T-cell (primary cell): ENCODE measurements at regions not wholly inside any gene's neighbourhood (a gene's known extent, or its start where the extent isn't known, plus 50 kb on each side); places are given as distances from the start of the nearest gene placed in this dataset.

Source experiments
- ATAC-seq, 4 experiments: fragments of 200-7000 bp in 3 of 4; fragments of 150-1000 bp in 1 of 4; cut with Tn5 transposase; replicated peaks in 1 of 4; 1 replicate in 3 of 4; 2 replicates in 1 of 4; pipeline ENCODE4 v1.10.0; 2021; ENCODE audit warnings: moderate library complexity in 3 of 4, mild to moderate bottlenecking in 2 of 4, moderate number of reproducible peaks in 1 of 4
- CTCF ChIA-PET, 2 donors: fragments of 300-600 bp; sonication (Branson Sonifier 250); formaldehyde crosslinking; loops; one replicate each; lab custom pipeline; 2022; ENCODE audit warnings: antibody characterized with exemption in 2 of 2; lab: Charles Lee
- POLR2A ChIA-PET, 2 donors: fragments of 300-600 bp; sonication (Branson Sonifier 250); formaldehyde crosslinking; loops; one replicate each; lab custom pipeline; 2022; ENCODE audit warnings: antibody characterized with exemption in 2 of 2; lab: Charles Lee
- DNase-seq, 35 experiments: peaks; one replicate each; pipeline versions ENCODE4 v3.0.0 to v3.0.0-alpha.2; 2013 to 2023
- H3K27ac ChIP-seq: one replicate; pipeline ENCODE4 v1.5.1; 2013; ENCODE audit warnings: low read length
- H3K27me3 ChIP-seq, 2 experiments: replicated peaks in 1 of 2; 1 replicate in 1 of 2; 2 replicates in 1 of 2; pipeline versions ENCODE4 v1.6.1 to v1.7.0; 2013; ENCODE audit warnings: low read length in 1 of 2, mixed read lengths in 1 of 2; ENCODE audit not compliant: control insufficient read depth in 2 of 2, insufficient read depth in 2 of 2; ENCODE audit errors: extremely low read depth in 1 of 2
- H3K36me3 ChIP-seq, 2 donors: 1 replicate in 1 of 2; 2 replicates in 1 of 2; pipeline versions ENCODE4 v1.6.1 to v1.7.0; 2013; ENCODE audit warnings: low read length in 1 of 2; ENCODE audit not compliant: control insufficient read depth in 2 of 2, insufficient read depth in 1 of 2; ENCODE audit errors: extremely low read depth in 1 of 2
- H3K4me1 ChIP-seq, 2 experiments: 1 replicate in 1 of 2; 2 replicates in 1 of 2; pipeline versions ENCODE4 v1.6.1 to v1.7.0; 2013; ENCODE audit warnings: low read length in 2 of 2, mixed read lengths in 1 of 2; ENCODE audit not compliant: insufficient read depth in 2 of 2, control insufficient read depth in 1 of 2; ENCODE audit errors: extremely low read depth in 1 of 2
- H3K4me3 ChIP-seq, 2 donors: 1 replicate in 1 of 2; 2 replicates in 1 of 2; pipeline versions ENCODE4 v1.5.1 to v1.7.0; 2013; ENCODE audit warnings: mild to moderate bottlenecking in 2 of 2, low read length in 1 of 2, moderate library complexity in 1 of 2; ENCODE audit not compliant: control insufficient read depth in 1 of 2; ENCODE audit errors: extremely low read depth in 1 of 2
- H3K9me3 ChIP-seq: 2 replicates; pipeline ENCODE4 v1.7.0; 2013
- H3K27ac Mint-ChIP-seq, 2 donors: one replicate each; pipeline ENCODE4 v1.8.0; 2020 to 2021; ENCODE audit warnings: mild to moderate bottlenecking in 2 of 2, mixed read lengths in 2 of 2
- H3K27me3 Mint-ChIP-seq, 2 donors: one replicate each; pipeline ENCODE4 v1.8.0; 2021 to 2022; ENCODE audit warnings: mixed read lengths in 2 of 2
- H3K36me3 Mint-ChIP-seq: one replicate; pipeline ENCODE4 v1.8.0; 2021; ENCODE audit warnings: mixed read lengths
- H3K4me1 Mint-ChIP-seq, 3 donors: one replicate each; pipeline ENCODE4 v1.8.0; 2020 to 2022; ENCODE audit warnings: mixed read lengths in 3 of 3, mild to moderate bottlenecking in 1 of 3
- H3K4me3 Mint-ChIP-seq, 3 donors: one replicate each; pipeline ENCODE4 v1.8.0; 2020 to 2022; ENCODE audit warnings: mild to moderate bottlenecking in 3 of 3, mixed read lengths in 3 of 3, moderate library complexity in 3 of 3
- H3K9me3 Mint-ChIP-seq, 3 donors: one replicate each; pipeline ENCODE4 v1.8.0; 2020 to 2022; ENCODE audit warnings: mixed read lengths in 3 of 3
- WGBS: methylation state at CpG from one replicate; pipeline ENCODE4 v1.1.5; 2013; ENCODE audit warnings: missing lambda C conversion rate; ENCODE audit not compliant: insufficient coverage; 5-methylcytosine and 5-hydroxymethylcytosine counted together

DNA sequence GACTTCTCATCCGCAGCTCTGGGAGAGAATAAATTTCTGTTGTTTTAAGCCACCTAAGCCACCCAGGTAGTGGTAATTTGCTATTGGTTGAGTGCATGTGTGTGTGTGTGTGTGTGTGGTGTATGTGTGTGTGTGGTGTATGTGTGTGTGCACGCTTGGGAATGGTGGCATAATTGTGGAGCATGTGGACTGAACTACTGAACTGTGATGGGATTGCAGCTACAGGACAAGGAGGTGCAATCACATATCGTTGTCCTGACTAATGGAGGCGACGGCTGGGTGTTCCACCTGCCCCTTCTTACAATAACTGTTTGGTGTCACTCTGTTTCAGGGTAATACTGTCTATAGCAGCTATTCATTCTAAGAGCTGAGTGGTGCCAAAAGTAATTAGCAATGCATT is 448.7 kb upstream of the PFKP start:
- CTCF ChIA-PET, result no interaction called here
- POLR2A ChIA-PET, result no interaction called here
- WGBS, result 11% methylated on average over 1 of the region's 5 CpGs
- ATAC-seq (no peak), DNase-seq (no peak)
- Mint-ChIP-seq H3K4me3 (no peak overlapping the region), H3K36me3 (no peaks in the 10 kb centered on the region), H3K27me3 (peaks cover 4 to 12% of the 10 kb centered on the region in 2 donors), H3K4me1 (no peaks in the 10 kb centered on the region), H3K27ac (no peak overlapping the region), H3K9me3 (peaks cover 0 to 4% (median under 1%) of the 10 kb centered on the region in 3 donors)
- H3K4me1 ChIP-seq, result no peaks in the 10 kb centered on the region
- no peak overlapping the region for H3K4me3 ChIP-seq
- no peaks in the 10 kb centered on the region for H3K36me3 ChIP-seq
- no peaks in the 10 kb centered on the region for H3K9me3 ChIP-seq
- no peaks in the 10 kb centered on the region for H3K27me3 ChIP-seq
- no peak overlapping the region for H3K27ac ChIP-seq

DNA sequence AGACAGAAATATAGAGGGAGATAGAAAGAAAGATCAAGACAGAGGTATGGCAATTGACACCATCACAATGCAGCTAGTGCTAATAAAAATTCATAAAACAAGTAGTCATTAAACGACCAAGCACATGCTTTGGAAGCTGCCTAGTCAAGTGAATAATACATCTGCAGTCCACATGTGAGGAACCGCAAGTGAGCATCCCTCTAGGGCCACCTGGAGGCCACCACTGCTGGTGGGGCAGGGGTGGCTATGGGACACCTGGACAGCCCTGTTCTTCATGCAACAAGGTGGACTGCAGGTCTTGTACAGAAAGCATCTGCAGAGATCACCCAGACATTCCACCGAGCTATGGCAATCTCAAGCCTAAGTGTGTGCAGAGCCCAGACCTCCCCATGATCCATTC is 451.1 kb upstream of the PFKP start:
- Mint-ChIP-seq H3K9me3 (peaks cover 4 to 15% (median 7%) of the 10 kb centered on the region in 3 donors), H3K36me3 (no peaks in the 10 kb centered on the region)

DNA sequence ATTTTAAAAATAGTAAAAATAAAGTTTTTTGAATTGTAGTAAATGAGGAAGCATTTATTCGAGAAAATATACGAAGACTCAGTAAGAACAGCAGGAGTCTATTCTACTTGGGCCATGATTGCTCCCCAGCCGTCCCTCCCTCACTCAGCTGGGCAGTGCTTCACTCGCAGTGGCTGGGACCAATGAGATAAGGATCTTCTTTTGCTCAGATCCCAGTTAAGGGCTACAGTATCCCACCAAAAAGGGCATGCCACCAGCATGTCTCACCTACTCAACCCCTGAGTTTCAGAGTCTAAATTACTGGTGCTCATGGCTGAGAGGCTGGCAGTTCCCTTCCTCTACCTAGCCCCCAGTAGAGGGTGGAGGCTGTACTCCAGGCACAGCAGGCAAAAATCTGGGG is 455.7 kb upstream of the PFKP start:
- peaks cover 0 to 2% of the 10 kb centered on the region in 2 experiments for H3K27me3 ChIP-seq
- H3K36me3 ChIP-seq, result no peaks in the 10 kb centered on the region
- DNase-seq, result no peak
- H3K4me1 ChIP-seq, result no peaks in the 10 kb centered on the region
- no peaks in the 10 kb centered on the region for H3K4me1 Mint-ChIP-seq
- peaks cover 7 to 12% of the 10 kb centered on the region in 2 donors for H3K27me3 Mint-ChIP-seq
- H3K9me3 Mint-ChIP-seq, result peaks cover 4 to 22% (median 7%) of the 10 kb centered on the region in 3 donors
- POLR2A ChIA-PET, result no interaction called here
- H3K4me3 ChIP-seq, result no peak overlapping the region
- no peaks in the 10 kb centered on the region for H3K36me3 Mint-ChIP-seq
- no peak for ATAC-seq
- no peak overlapping the region for H3K4me3 Mint-ChIP-seq
- WGBS, result 28% methylated on average over 2 of the region's 4 CpGs
- H3K9me3 ChIP-seq, result no peaks in the 10 kb centered on the region
- no peak overlapping the region for H3K27ac ChIP-seq
- H3K27ac Mint-ChIP-seq, result no peak overlapping the region
- CTCF ChIA-PET, result no interaction called here

More for the DNA sequence above, 451.1 kb upstream of the PFKP start:
- no peak for ATAC-seq
- no peak overlapping the region for H3K27ac ChIP-seq
- H3K9me3 ChIP-seq, result no peaks in the 10 kb centered on the region
- no peak for DNase-seq
- no peak overlapping the region for H3K4me3 Mint-ChIP-seq
- no peaks in the 10 kb centered on the region for H3K4me1 ChIP-seq
- POLR2A ChIA-PET, result no interaction called here
- H3K36me3 ChIP-seq, result no peaks in the 10 kb centered on the region
- WGBS, result 79% methylated on average over 3 of the region's 3 CpGs
- H3K4me3 ChIP-seq, result no peak overlapping the region
- no peak overlapping the region for H3K27ac Mint-ChIP-seq
- CTCF ChIA-PET, result no interaction called here
- peaks cover 0 to 7% of the 10 kb centered on the region in 2 donors for H3K27me3 Mint-ChIP-seq
- H3K4me1 Mint-ChIP-seq, result no peaks in the 10 kb centered on the region
- no peaks in the 10 kb centered on the region for H3K27me3 ChIP-seq

DNA sequence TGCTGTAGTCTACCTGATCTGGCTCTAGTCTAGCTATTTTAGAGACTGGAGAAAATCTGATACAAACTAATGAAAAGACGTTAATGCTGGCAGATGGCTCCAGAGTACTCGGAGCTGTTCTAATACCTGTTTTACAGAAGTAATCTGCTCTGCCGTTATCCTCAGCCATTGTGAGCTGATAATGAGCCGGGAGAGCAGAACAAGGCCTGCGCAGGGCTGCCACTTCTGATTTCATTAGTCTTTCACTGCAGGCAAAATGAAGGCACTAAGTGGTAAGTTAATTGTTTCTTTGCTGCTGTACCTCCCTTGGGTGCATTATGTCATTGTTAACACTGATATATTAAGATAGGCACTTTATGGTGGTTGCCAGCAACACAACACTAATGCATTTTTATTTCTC is 456.4 kb upstream of the PFKP start:
- ATAC-seq, result no peak
- Mint-ChIP-seq H3K9me3 (peaks cover 4 to 25% (median 7%) of the 10 kb centered on the region in 3 donors), H3K27me3 (peaks cover 7 to 12% of the 10 kb centered on the region in 2 donors), H3K27ac (no peak overlapping the region), H3K4me1 (no peaks in the 10 kb centered on the region), H3K4me3 (no peak overlapping the region), H3K36me3 (no peaks in the 10 kb centered on the region)
- POLR2A ChIA-PET, result no interaction called here
- CTCF ChIA-PET, result no interaction called here
- DNase-seq, result no peak
- H3K27ac ChIP-seq, result no peak overlapping the region
- WGBS, result 87% methylated on average over 4 of the region's 5 CpGs
- H3K36me3 ChIP-seq, result no peaks in the 10 kb centered on the region
- H3K4me1 ChIP-seq, result no peaks in the 10 kb centered on the region
- no peak overlapping the region for H3K4me3 ChIP-seq
- H3K9me3 ChIP-seq, result no peaks in the 10 kb centered on the region
- H3K27me3 ChIP-seq, result peaks cover 0 to 2% of the 10 kb centered on the region in 2 experiments

DNA sequence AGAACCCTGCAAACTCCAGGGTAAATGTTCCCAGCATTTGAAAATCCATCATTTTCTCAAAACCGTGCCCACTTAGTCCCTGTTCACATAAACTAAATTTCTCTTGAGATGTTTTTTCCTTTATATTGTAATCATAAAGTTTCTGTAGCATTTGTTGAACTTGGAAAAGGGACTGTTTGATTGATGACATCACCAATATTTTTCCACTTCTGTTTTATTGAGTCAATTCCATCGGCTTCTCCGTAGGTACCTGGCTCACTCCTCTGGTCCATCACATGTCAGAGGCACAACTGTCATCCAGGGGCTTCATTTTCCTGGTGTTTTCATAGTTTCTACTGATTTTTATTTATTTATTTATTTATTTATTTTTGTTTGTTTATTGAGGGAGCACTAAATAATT is 462.5 kb upstream of the PFKP start:
- no peak overlapping the region for H3K27ac ChIP-seq
- DNase-seq, result no peak
- no peaks in the 10 kb centered on the region for H3K9me3 ChIP-seq
- Mint-ChIP-seq H3K36me3 (no peaks in the 10 kb centered on the region), H3K4me3 (no peak overlapping the region), H3K4me1 (no peaks in the 10 kb centered on the region), H3K9me3 (peaks cover 0 to 7% (median 3%) of the 10 kb centered on the region in 3 donors), H3K27ac (no peak overlapping the region), H3K27me3 (peaks cover 3% of the 10 kb centered on the region in 2 donors)
- H3K36me3 ChIP-seq, result no peaks in the 10 kb centered on the region
- H3K27me3 ChIP-seq, result peaks cover 0 to 3% of the 10 kb centered on the region in 2 experiments
- WGBS, result no CpG with 5 or more reads among the region's 3 CpGs
- no peak for ATAC-seq
- ChIA-PET CTCF (no interaction called here), POLR2A (no interaction called here)
- H3K4me3 ChIP-seq, result no peak overlapping the region
- H3K4me1 ChIP-seq, result no peaks in the 10 kb centered on the region

DNA sequence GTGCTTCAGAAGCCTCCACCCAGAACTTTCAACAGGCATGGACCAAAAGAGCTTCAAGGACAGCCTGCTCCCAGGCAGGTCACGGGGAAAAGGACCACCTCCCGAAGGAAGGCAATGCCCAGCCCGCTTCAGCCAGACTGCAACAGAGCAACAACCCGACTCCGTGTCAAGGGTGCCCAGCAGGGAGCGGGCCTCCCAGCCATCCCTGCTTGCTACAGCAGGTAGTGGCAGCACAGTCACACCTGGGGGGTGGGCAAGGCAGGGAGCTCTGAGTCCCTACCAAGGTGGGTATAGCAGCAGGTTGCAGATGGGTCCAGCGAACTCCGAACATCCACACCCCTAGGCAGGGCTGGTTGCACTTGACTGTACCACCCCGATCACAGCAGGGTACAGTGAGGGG is 467.8 kb upstream of the PFKP start:
- no peaks in the 10 kb centered on the region for H3K36me3 ChIP-seq
- Mint-ChIP-seq H3K4me1 (no peaks in the 10 kb centered on the region), H3K27me3 (peaks cover 0 to 3% of the 10 kb centered on the region in 2 donors), H3K4me3 (no peak overlapping the region), H3K36me3 (no peaks in the 10 kb centered on the region), H3K9me3 (no peaks in the 10 kb centered on the region), H3K27ac (no peak overlapping the region)
- no peaks in the 10 kb centered on the region for H3K9me3 ChIP-seq
- POLR2A ChIA-PET, result no interaction called here
- ATAC-seq, result no peak
- WGBS, result 78% methylated on average over 8 of the region's 9 CpGs
- H3K27ac ChIP-seq, result no peak overlapping the region
- DNase-seq, result no peak
- CTCF ChIA-PET, result no interaction called here
- H3K4me1 ChIP-seq, result no peaks in the 10 kb centered on the region
- peaks cover 0 to 8% of the 10 kb centered on the region in 2 experiments for H3K27me3 ChIP-seq
- H3K4me3 ChIP-seq, result no peak overlapping the region
